GM18867 (cell line): ENCODE measurements at regions not wholly inside any gene's neighbourhood (a gene's known extent, or its start where the extent isn't known, plus 50 kb on each side); places are given as distances from the start of the nearest gene placed in this dataset.
A peak's percentile ranks its signal among the peaks of the same experiment; 100 is the strongest.
"Not testable (repeated sequence)": the region's sequence is repeated elsewhere in the genome, so short reads cannot be mapped to it uniquely, and the experiment has no call there.

Experiments used
- ATAC-seq: cut with Tn5 transposase; IDR thresholded peaks from one replicate; pipeline ENCODE4 v1.9.1; 2021; ENCODE audit warnings: mild to moderate bottlenecking, moderate library complexity; ENCODE audit not compliant: unreplicated experiment

- no peak for ATAC-seq
These were observed 190.3 kb upstream of the KCNMB2 start for GRCh38 chr3:178345944-178346343.

- ATAC-seq, result not testable (repeated sequence)
These were observed 187.5 kb upstream of the KCNMB2 start for GRCh38 chr3:178348561-178349217.

- not testable (repeated sequence) for ATAC-seq
These were observed 187.0 kb upstream of the KCNMB2 start for GRCh38 chr3:178349218-178349596.

GRCh38 chr3:178350763-178351162 lies 185.5 kb upstream of the KCNMB2 start:
- no peak for ATAC-seq

- ATAC-seq, result no peak
These were observed 183.8 kb upstream of the KCNMB2 start for GRCh38 chr3:178352326-178353005.

- no peak for ATAC-seq
These were observed 183.1 kb upstream of the KCNMB2 start for GRCh38 chr3:178353006-178353694.

GRCh38 chr3:178359728-178360127 lies 176.5 kb upstream of the KCNMB2 start:
- no peak for ATAC-seq

- not testable (repeated sequence) for ATAC-seq
These were observed 173.2 kb upstream of the KCNMB2 start for GRCh38 chr3:178363048-178363447.

- ATAC-seq, result no peak
These were observed 168.2 kb upstream of the KCNMB2 start for GRCh38 chr3:178367817-178368617.

GRCh38 chr3:178369006-178369405 lies 167.2 kb upstream of the KCNMB2 start:
- ATAC-seq, result no peak

- no peak for ATAC-seq
These were observed 166.4 kb upstream of the KCNMB2 start for GRCh38 chr3:178369811-178370210.

GRCh38 chr3:178370387-178370786 lies 165.8 kb upstream of the KCNMB2 start:
- ATAC-seq, result no peak

- no peak for ATAC-seq
These were observed 154.7 kb upstream of the KCNMB2 start for GRCh38 chr3:178381555-178381954.

- no peak for ATAC-seq
These were observed 154.2 kb upstream of the KCNMB2 start for GRCh38 chr3:178381971-178382448.

- no peak for ATAC-seq
These were observed 153.7 kb upstream of the KCNMB2 start for GRCh38 chr3:178382449-178383061.

- ATAC-seq, result no peak
These were observed 151.7 kb upstream of the KCNMB2 start for GRCh38 chr3:178384321-178385230.

- peak; percentile 46 for ATAC-seq
These were observed 150.8 kb upstream of the KCNMB2 start for GRCh38 chr3:178385280-178385952.

GRCh38 chr3:178386401-178386800 lies 149.8 kb upstream of the KCNMB2 start:
- ATAC-seq, result peak; percentile 81

GRCh38 chr3:178386880-178387279 lies 149.4 kb upstream of the KCNMB2 start:
- ATAC-seq, result peak; percentile 2
